Stimulated activated naive B cell treated with anti-CD40 and anti-IgM and Interleukin-4, amounts not matched to agents 10 μg/mL and 1 μg/mL and 100 μg/mL, for 72 hours (primary cell): ENCODE measurements at regions not wholly inside any gene's neighbourhood (a gene's known extent, or its start where the extent isn't known, plus 50 kb on each side); places are given as distances from the start of the nearest gene placed in this dataset.
"Not testable (repeated sequence)": the region's sequence is repeated elsewhere in the genome, so short reads cannot be mapped to it uniquely, and the experiment has no call there.

Experiments used
- ATAC-seq, 2 donors: fragments of 150-1000 bp; cut with Tn5 transposase; replicated peaks; 2 replicates each; pipeline ENCODE4 v1.10.0; 2021; ENCODE audit warnings: moderate library complexity in 1 of 2
- DNase-seq: peaks from one replicate; pipeline ENCODE4 v3.0.0; 2021
- H3K27ac Mint-ChIP-seq: one replicate; pipeline ENCODE4 v1.8.0; 2022; ENCODE audit warnings: mild to moderate bottlenecking, mixed read lengths
- H3K27me3 Mint-ChIP-seq, 2 donors: one replicate each; pipeline ENCODE4 v1.8.0; 2022; ENCODE audit warnings: mixed read lengths in 2 of 2
- H3K36me3 Mint-ChIP-seq, 2 donors: one replicate each; pipeline ENCODE4 v1.8.0; 2022; ENCODE audit warnings: mixed read lengths in 2 of 2, mild to moderate bottlenecking in 1 of 2
- H3K4me1 Mint-ChIP-seq, 2 donors: one replicate each; pipeline ENCODE4 v1.8.0; 2022; ENCODE audit warnings: mixed read lengths in 2 of 2, mild to moderate bottlenecking in 1 of 2
- H3K4me3 Mint-ChIP-seq, 2 donors: one replicate each; pipeline ENCODE4 v1.8.0; 2022; ENCODE audit warnings: mild to moderate bottlenecking in 2 of 2, mixed read lengths in 2 of 2, moderate library complexity in 1 of 2
- H3K9me3 Mint-ChIP-seq, 2 donors: one replicate each; pipeline ENCODE4 v1.8.0; 2022; ENCODE audit warnings: mixed read lengths in 2 of 2, mild to moderate bottlenecking in 1 of 2

DNA sequence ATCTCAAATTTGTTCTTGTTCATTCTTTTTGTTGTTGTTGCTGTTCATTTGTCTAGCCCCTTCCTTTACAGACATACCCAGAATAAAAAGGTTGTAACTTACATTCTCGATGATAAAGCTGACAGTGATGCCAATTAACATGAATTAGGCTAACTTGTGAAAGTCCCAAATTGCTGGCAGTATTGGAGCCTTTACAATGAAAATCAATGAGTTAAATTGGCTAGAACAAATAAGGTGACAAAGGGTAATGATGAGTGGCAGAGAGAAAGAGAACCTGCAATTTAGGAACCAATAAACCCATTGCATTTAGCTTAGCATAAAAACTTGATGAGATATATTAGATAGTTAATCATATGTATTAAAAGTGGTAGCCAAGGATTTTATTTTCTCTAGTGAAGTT lies 521.0 kb downstream of the ADCYAP1 start:
- DNase-seq (no peak), ATAC-seq (no peak)
- Mint-ChIP-seq H3K27me3 (no peaks in the 10 kb centered on the region), H3K4me1 (no peaks in the 10 kb centered on the region), H3K27ac (no peak overlapping the region), H3K9me3 (peaks cover 0 to 2% of the 10 kb centered on the region in 2 donors), H3K4me3 (no peak overlapping the region), H3K36me3 (no peaks in the 10 kb centered on the region)

DNA sequence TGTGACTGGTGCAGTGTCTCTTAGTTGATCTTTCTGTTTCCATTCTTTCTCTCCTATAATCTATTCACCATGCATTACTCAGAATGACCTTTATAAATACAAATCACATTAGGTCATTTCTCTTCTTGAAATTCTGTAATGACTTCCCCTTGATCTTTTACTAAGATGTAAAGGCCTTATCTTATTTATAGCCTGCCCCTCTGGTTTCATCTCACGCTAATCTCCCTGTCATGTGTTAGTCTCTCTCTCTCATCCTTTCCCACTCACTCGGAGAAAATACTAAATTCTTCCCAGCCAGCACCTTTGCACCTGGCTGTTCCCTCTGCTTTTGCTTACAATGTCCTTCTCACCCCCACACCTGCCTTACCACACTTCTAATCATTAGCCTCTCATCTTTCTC lies 530.8 kb downstream of the ADCYAP1 start:
- Mint-ChIP-seq H3K4me1 (no peaks in the 10 kb centered on the region), H3K27me3 (no peaks in the 10 kb centered on the region), H3K27ac (no peak overlapping the region), H3K9me3 (peaks cover 1 to 4% of the 10 kb centered on the region in 2 donors), H3K4me3 (no peak overlapping the region), H3K36me3 (no peaks in the 10 kb centered on the region)
- no peak for ATAC-seq
- no peak for DNase-seq

- Mint-ChIP-seq H3K4me1 (no peaks in the 10 kb centered on the region), H3K9me3 (peaks cover 0 to 1% of the 10 kb centered on the region in 2 donors), H3K27ac (no peak overlapping the region), H3K4me3 (no peak overlapping the region), H3K27me3 (no peaks in the 10 kb centered on the region), H3K36me3 (no peaks in the 10 kb centered on the region)
- no peak for ATAC-seq
- DNase-seq: no peak
Observed at GRCh38 chr18:1436199-1436598, 531.5 kb downstream of the ADCYAP1 start.

- H3K4me1 Mint-ChIP-seq: no peaks in the 10 kb centered on the region
- H3K27me3 Mint-ChIP-seq: no peaks in the 10 kb centered on the region
- H3K9me3 Mint-ChIP-seq: peaks cover 0 to 1% of the 10 kb centered on the region in 2 donors
- H3K27ac Mint-ChIP-seq: no peak overlapping the region
- DNase-seq: no peak
- H3K4me3 Mint-ChIP-seq: no peak overlapping the region
- H3K36me3 Mint-ChIP-seq: no peaks in the 10 kb centered on the region
- ATAC-seq: no peak
Observed at GRCh38 chr18:1438458-1438910, 533.8 kb downstream of the ADCYAP1 start.

DNA sequence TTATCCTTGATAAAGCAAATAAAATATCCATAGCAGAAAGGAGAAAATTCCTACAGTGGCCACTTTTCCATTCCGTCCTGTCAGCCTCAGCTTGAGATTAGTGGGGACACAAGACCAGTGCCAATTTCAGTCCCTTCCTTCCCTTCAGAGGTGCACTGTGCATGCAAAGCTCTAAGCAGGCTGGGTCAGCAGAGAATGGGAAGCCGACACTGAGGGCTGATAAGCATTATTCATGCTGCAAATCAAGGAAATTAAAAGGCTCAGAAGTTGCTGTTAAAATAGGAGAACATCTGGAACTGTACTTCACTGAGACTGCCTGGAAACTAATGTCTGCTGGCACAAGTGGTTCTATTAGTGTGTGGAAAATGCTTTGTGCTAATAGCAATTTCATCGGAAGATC lies 534.3 kb downstream of the ADCYAP1 start:
- H3K27me3 Mint-ChIP-seq: no peaks in the 10 kb centered on the region
- H3K36me3 Mint-ChIP-seq: no peaks in the 10 kb centered on the region
- no peak overlapping the region for H3K27ac Mint-ChIP-seq
- DNase-seq: no peak
- H3K4me1 Mint-ChIP-seq: no peaks in the 10 kb centered on the region
- no peak overlapping the region for H3K4me3 Mint-ChIP-seq
- ATAC-seq: no peak
- H3K9me3 Mint-ChIP-seq: peaks cover 0 to 1% of the 10 kb centered on the region in 2 donors

DNA sequence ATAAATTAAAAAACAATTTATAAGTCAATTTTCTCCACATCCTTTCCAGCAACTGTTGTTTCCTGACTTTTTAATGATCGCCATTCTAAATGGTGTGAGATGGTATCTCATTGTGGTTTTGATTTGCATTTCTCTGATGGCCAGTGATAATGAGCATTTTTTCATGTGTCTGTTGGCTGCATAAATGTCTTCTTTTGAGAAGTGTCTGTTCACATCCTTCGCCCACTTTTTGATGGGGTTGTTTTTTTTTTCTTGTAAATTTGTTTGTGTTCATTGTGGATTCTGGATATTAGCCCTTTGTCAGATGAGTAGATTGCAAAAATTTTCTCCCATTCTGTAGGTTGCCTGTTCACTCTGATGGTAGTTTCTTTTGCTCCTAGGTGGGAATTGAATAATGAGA lies 539.4 kb downstream of the ADCYAP1 start:
- H3K9me3 Mint-ChIP-seq, H3K27ac Mint-ChIP-seq, DNase-seq, H3K4me3 Mint-ChIP-seq, H3K4me1 Mint-ChIP-seq, ATAC-seq, H3K27me3 Mint-ChIP-seq, H3K36me3 Mint-ChIP-seq: not testable (repeated sequence)

GRCh38 chr18:1446765-1447164 lies 542.1 kb downstream of the ADCYAP1 start:
- Mint-ChIP-seq H3K27ac (no peak overlapping the region), H3K27me3 (no peaks in the 10 kb centered on the region)

DNA sequence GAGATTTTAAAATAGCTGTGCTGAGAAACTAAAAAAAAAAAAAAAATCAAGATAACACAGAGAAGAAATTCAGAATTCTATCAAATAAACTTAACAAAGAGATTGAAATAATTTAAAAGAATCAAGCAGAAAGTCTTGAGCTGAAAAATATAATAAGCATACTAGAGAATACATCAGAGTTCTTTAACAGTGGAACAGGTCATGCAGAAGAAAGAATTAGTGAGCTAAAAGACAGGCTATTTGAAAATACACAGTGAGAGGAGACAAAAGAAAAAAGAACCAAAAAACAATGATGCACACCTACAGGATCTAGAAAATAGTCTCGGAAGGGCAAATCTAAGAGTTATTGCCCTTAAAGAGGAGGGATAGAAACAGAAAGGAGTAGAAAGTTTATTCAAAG lies 548.1 kb downstream of the ADCYAP1 start:
- ATAC-seq: no peak
- no peak for DNase-seq
- H3K9me3 Mint-ChIP-seq: peaks cover 11 to 14% of the 10 kb centered on the region in 2 donors
- no peaks in the 10 kb centered on the region for H3K27me3 Mint-ChIP-seq
- H3K4me1 Mint-ChIP-seq: no peaks in the 10 kb centered on the region
- H3K4me3 Mint-ChIP-seq: no peak overlapping the region
- H3K36me3 Mint-ChIP-seq: no peaks in the 10 kb centered on the region
- H3K27ac Mint-ChIP-seq: no peak overlapping the region

More at GRCh38 chr18:1446765-1447164, 542.1 kb downstream of the ADCYAP1 start:
- ATAC-seq: no peak
- Mint-ChIP-seq H3K4me1 (no peaks in the 10 kb centered on the region), H3K9me3 (no peaks in the 10 kb centered on the region), H3K36me3 (no peaks in the 10 kb centered on the region), H3K4me3 (no peak overlapping the region)
- DNase-seq: no peak

DNA sequence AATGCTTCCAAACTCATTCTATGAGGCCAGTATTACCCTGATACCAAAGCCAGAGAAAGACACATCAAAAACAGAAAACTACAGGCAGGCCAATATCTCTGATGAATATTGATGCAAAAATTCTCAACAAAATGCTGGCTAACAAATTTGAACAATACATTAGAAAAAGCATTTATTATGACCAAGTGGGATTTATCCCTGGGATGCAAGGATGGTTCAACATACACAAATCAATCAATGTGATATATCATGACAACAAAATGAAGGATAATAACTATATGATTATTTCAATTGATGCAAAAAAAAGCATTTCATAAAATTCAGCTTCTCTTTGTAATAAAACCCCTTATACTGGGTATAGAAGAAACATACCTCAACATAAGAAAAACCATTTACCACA lies 550.9 kb downstream of the ADCYAP1 start:
- no peak overlapping the region for H3K27ac Mint-ChIP-seq

DNA sequence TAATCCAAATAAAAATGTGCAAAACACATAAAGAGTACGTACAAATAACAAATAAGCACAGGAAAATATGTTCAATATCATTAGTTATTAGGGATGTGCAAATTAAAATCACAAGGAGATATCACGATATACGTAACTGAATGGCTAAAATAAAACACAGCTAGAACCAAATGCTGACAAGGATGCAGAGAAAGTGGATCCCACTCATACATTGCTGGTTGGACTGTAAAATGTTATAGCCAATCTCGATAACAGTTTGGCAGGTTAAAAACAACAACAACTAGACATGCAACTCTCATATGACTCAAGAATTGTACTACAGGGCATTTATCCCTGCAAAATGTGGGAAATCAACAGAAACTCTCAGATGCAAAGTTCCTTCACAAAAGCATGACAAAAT lies 553.9 kb downstream of the ADCYAP1 start:
- DNase-seq: no peak
- Mint-ChIP-seq H3K4me3 (no peak overlapping the region), H3K9me3 (peaks cover 4 to 6% of the 10 kb centered on the region in 2 donors), H3K36me3 (no peaks in the 10 kb centered on the region), H3K27me3 (no peaks in the 10 kb centered on the region), H3K27ac (no peak overlapping the region), H3K4me1 (no peaks in the 10 kb centered on the region)
- no peak for ATAC-seq

More for the DNA sequence above, 550.9 kb downstream of the ADCYAP1 start:
- ATAC-seq (no peak), DNase-seq (no peak)
- Mint-ChIP-seq H3K9me3 (peaks cover 13 to 16% of the 10 kb centered on the region in 2 donors), H3K4me1 (no peaks in the 10 kb centered on the region), H3K36me3 (no peaks in the 10 kb centered on the region), H3K27me3 (no peaks in the 10 kb centered on the region), H3K4me3 (no peak overlapping the region)

GRCh38 chr18:1463981-1464380 lies 559.3 kb downstream of the ADCYAP1 start:
- Mint-ChIP-seq H3K27me3 (no peaks in the 10 kb centered on the region), H3K4me3 (no peak overlapping the region), H3K36me3 (no peaks in the 10 kb centered on the region), H3K27ac (no peak overlapping the region), H3K9me3 (peaks cover 0 to 2% of the 10 kb centered on the region in 2 donors), H3K4me1 (no peaks in the 10 kb centered on the region)
- DNase-seq: no peak
- ATAC-seq: no peak

DNA sequence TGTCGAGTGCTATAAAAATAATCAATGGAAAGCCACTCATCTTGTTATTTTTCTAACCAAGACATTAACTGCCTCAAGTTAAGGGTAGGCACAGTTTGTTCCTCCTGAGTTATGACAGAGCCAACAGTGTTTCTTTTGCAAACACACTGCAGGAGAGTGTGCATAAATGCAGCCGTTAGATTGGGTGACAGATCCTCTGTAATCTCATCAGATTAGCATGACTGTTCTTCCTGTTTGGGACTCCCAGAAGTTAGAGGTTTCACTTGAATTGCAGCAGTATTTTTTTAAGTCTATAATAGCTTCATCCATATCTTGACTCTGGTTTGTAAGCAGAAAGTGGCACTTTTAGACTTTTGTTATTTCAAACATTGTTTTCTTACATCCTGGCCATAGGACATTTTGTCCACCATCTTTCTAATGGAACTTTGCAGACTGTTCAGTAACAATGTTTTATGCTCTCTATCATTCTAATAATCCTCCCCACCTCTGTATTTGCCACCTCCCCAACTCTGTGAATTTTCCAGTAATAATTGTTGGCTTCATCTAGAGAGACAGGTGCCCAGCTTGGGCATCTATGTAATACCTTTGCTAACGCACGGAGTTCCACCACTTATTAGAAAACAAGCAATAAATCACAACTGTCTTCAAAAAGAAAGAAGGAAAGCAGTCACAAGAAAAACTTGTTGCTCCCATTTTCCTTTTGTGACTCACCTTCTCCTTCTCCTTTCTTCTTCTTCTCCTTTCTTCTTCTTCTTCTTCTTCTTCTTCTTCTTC lies 560.0 kb downstream of the ADCYAP1 start:
- H3K27ac Mint-ChIP-seq: no peak overlapping the region
- no peak for ATAC-seq
- no peaks in the 10 kb centered on the region for H3K9me3 Mint-ChIP-seq
- no peak for DNase-seq
- H3K4me1 Mint-ChIP-seq: no peaks in the 10 kb centered on the region
- H3K27me3 Mint-ChIP-seq: no peaks in the 10 kb centered on the region
- no peak overlapping the region for H3K4me3 Mint-ChIP-seq
- no peaks in the 10 kb centered on the region for H3K36me3 Mint-ChIP-seq

GRCh38 chr18:1466035-1466434 lies 561.4 kb downstream of the ADCYAP1 start:
- ATAC-seq (no peak), DNase-seq (no peak)
- H3K27me3 Mint-ChIP-seq: no peaks in the 10 kb centered on the region
- no peaks in the 10 kb centered on the region for H3K4me1 Mint-ChIP-seq
- no peaks in the 10 kb centered on the region for H3K9me3 Mint-ChIP-seq
- no peaks in the 10 kb centered on the region for H3K36me3 Mint-ChIP-seq
- H3K27ac Mint-ChIP-seq: no peak overlapping the region
- no peak overlapping the region for H3K4me3 Mint-ChIP-seq

- no peaks in the 10 kb centered on the region for H3K4me1 Mint-ChIP-seq
- H3K27ac Mint-ChIP-seq: no peak overlapping the region
- no peak for DNase-seq
- no peak for ATAC-seq
- H3K36me3 Mint-ChIP-seq: no peaks in the 10 kb centered on the region
- no peak overlapping the region for H3K4me3 Mint-ChIP-seq
- no peaks in the 10 kb centered on the region for H3K27me3 Mint-ChIP-seq
- no peaks in the 10 kb centered on the region for H3K9me3 Mint-ChIP-seq
Observed at GRCh38 chr18:1467461-1467964, 562.8 kb downstream of the ADCYAP1 start.

- Mint-ChIP-seq H3K27ac (no peak overlapping the region), H3K4me3 (no peak overlapping the region), H3K4me1 (no peaks in the 10 kb centered on the region), H3K9me3 (no peaks in the 10 kb centered on the region), H3K27me3 (no peaks in the 10 kb centered on the region), H3K36me3 (no peaks in the 10 kb centered on the region)
- ATAC-seq: no peak
- DNase-seq: no peak
Observed at GRCh38 chr18:1468550-1468949, 563.9 kb downstream of the ADCYAP1 start.
